Gastroesophageal sphincter (tissue), 4 donors: ENCODE measurements at regions not wholly inside any gene's neighbourhood (a gene's known extent, or its start where the extent isn't known, plus 50 kb on each side); places are given as distances from the start of the nearest gene placed in this dataset.

ENCODE experiments used
- ATAC-seq: fragments of 150-250 bp; one replicate; pipeline ENCODE4 v1.9.1; 2016; ENCODE audit warnings: mild to moderate bottlenecking, moderate library complexity
- H3K27ac ChIP-seq, 4 donors: fragments of 200-600 bp; sonication (generic) in 3 of 4; 1 replicate in 3 of 4; 2 replicates in 1 of 4; pipeline ENCODE4 v1.5.1; 2016 to 2019
- H3K27me3 ChIP-seq: fragments of 200-600 bp; sonication (generic); one replicate; pipeline ENCODE4 v1.5.1; 2019
- H3K36me3 ChIP-seq, 2 donors: fragments of 200-600 bp; sonication (generic); one replicate each; pipeline ENCODE4 v1.5.1; 2019; ENCODE audit warnings: control low read depth in 1 of 2
- H3K4me1 ChIP-seq, 3 donors: fragments of 200-600 bp; sonication (generic); 1 replicate in 2 of 3; 2 replicates in 1 of 3; pipeline ENCODE4 v1.5.1; 2016 to 2019; ENCODE audit warnings: control low read depth in 2 of 3
- H3K4me3 ChIP-seq, 2 donors: fragments of 200-600 bp; sonication (generic); one replicate each; pipeline ENCODE4 v1.5.1; 2019; ENCODE audit warnings: mild to moderate bottlenecking in 1 of 2, moderate library complexity in 1 of 2
- H3K9me3 ChIP-seq, 3 donors: fragments of 200-600 bp; sonication (generic); one replicate each; pipeline ENCODE4 v1.5.1; 2017 to 2019; ENCODE audit warnings: control low read depth in 2 of 3
- CTCF ChIP-seq, 4 experiments: fragments of 200-600 bp in 2 of 4; fragments of 450-650 bp in 2 of 4; sonication (generic) in 1 of 4; IDR thresholded peaks; one replicate each; pipeline ENCODE4 v1.5.1; 2017 to 2019; ENCODE audit warnings: antibody characterized with exemption in 4 of 4, mild to moderate bottlenecking in 2 of 4, moderate library complexity in 2 of 4
- EP300 ChIP-seq: sonication (generic); formaldehyde crosslinking; IDR thresholded peaks from one replicate; pipeline ENCODE4 v1.6.1; 2017; ENCODE audit warnings: antibody characterized with exemption, mild to moderate bottlenecking
- POLR2A ChIP-seq, 2 donors: fragments of 450-650 bp; IDR thresholded peaks; one replicate each; pipeline ENCODE4 v1.6.1; 2017; ENCODE audit warnings: antibody characterized with exemption in 2 of 2, mild to moderate bottlenecking in 2 of 2, moderate library complexity in 1 of 2
- POLR2AphosphoS5 ChIP-seq: sonication (generic); formaldehyde crosslinking; IDR thresholded peaks from one replicate; pipeline ENCODE4 v1.6.1; 2017; ENCODE audit warnings: antibody characterized with exemption
- WGBS, 2 donors: methylation state at CpG; one replicate each; pipeline ENCODE4 v1.1.5; 2018; ENCODE audit warnings: low coverage in 1 of 2; 5-methylcytosine and 5-hydroxymethylcytosine counted together

GRCh38 chr20:48011025-48011424 is 225.7 kb upstream of the SULF2 start:
- H3K4me1 ChIP-seq: peaks cover 0 to 18% (median 3%) of the 10 kb centered on the region in 3 donors
- no peaks in the 10 kb centered on the region for H3K36me3 ChIP-seq
- TF ChIP-seq POLR2AphosphoS5 (no peak), EP300 (no peak), CTCF (IDR thresholded peaks at IDR 0.05) (no peak), POLR2A (IDR thresholded peaks at IDR 0.05) (no peak)
- no peak overlapping the region for H3K4me3 ChIP-seq
- 94 to 100% methylated on average over 1 to 2 of the region's 2 CpGs for WGBS, 2 donors
- no peak for ATAC-seq
- H3K27ac ChIP-seq: no peak overlapping the region
- peaks cover 0 to 9% (median 0%) of the 10 kb centered on the region in 3 donors for H3K9me3 ChIP-seq
- H3K27me3 ChIP-seq: no peaks in the 10 kb centered on the region

GRCh38 chr20:48010623-48011022 is 225.3 kb upstream of the SULF2 start:
- Histone ChIP-seq H3K4me1 (peaks cover 0 to 18% (median 3%) of the 10 kb centered on the region in 3 donors), H3K9me3 (peaks cover 0 to 9% (median 0%) of the 10 kb centered on the region in 3 donors), H3K27me3 (no peaks in the 10 kb centered on the region), H3K36me3 (no peaks in the 10 kb centered on the region), H3K4me3 (no peak overlapping the region), H3K27ac (no peak overlapping the region)
- ATAC-seq: no peak
- 81 to 85% methylated on average over 3 of the region's 3 CpGs for WGBS, 2 donors
- TF ChIP-seq POLR2AphosphoS5 (no peak), CTCF (IDR thresholded peaks at IDR 0.05) (no peak), POLR2A (IDR thresholded peaks at IDR 0.05) (no peak), EP300 (no peak)

- peaks cover 0 to 12% (median 3%) of the 10 kb centered on the region in 3 donors for H3K4me1 ChIP-seq
- no peaks in the 10 kb centered on the region for H3K36me3 ChIP-seq
- TF ChIP-seq CTCF (IDR thresholded peaks at IDR 0.05) (no peak), POLR2AphosphoS5 (no peak), POLR2A (IDR thresholded peaks at IDR 0.05) (no peak), EP300 (no peak)
- no peak overlapping the region for H3K4me3 ChIP-seq
- peak overlapping the region in 1 of 4 donors; percentile 3 for H3K27ac ChIP-seq
- H3K9me3 ChIP-seq: peaks cover 0 to 9% (median 0%) of the 10 kb centered on the region in 3 donors
- WGBS, 2 donors: 0 to 32% methylated on average over 1 to 2 of the region's 2 CpGs
- H3K27me3 ChIP-seq: no peaks in the 10 kb centered on the region
- ATAC-seq: no peak
These were observed 223.7 kb upstream of the SULF2 start for GRCh38 chr20:48008850-48009515.

GRCh38 chr20:48007351-48007750 is 222.1 kb upstream of the SULF2 start:
- Histone ChIP-seq H3K27me3 (no peaks in the 10 kb centered on the region), H3K4me3 (no peak overlapping the region), H3K27ac (no peak overlapping the region), H3K4me1 (peaks cover 0 to 12% (median 3%) of the 10 kb centered on the region in 3 donors), H3K9me3 (peaks cover 0 to 7% (median 0%) of the 10 kb centered on the region in 3 donors), H3K36me3 (no peaks in the 10 kb centered on the region)
- no peak for TF ChIP-seq POLR2A (IDR thresholded peaks at IDR 0.05)
- no peak for TF ChIP-seq POLR2AphosphoS5
- no peak for TF ChIP-seq EP300
- no peak for TF ChIP-seq CTCF (IDR thresholded peaks at IDR 0.05)
- no peak for ATAC-seq
- 75 to 83% methylated on average over 3 to 5 of the region's 5 CpGs for WGBS, 2 donors
